ENCODE measurements at regions not wholly inside any gene's neighbourhood (a gene's known extent, or its start where the extent isn't known, plus 50 kb on each side); places are given as distances from the start of the nearest gene placed in this dataset.

- TF ChIP-seq, protein P1, sequence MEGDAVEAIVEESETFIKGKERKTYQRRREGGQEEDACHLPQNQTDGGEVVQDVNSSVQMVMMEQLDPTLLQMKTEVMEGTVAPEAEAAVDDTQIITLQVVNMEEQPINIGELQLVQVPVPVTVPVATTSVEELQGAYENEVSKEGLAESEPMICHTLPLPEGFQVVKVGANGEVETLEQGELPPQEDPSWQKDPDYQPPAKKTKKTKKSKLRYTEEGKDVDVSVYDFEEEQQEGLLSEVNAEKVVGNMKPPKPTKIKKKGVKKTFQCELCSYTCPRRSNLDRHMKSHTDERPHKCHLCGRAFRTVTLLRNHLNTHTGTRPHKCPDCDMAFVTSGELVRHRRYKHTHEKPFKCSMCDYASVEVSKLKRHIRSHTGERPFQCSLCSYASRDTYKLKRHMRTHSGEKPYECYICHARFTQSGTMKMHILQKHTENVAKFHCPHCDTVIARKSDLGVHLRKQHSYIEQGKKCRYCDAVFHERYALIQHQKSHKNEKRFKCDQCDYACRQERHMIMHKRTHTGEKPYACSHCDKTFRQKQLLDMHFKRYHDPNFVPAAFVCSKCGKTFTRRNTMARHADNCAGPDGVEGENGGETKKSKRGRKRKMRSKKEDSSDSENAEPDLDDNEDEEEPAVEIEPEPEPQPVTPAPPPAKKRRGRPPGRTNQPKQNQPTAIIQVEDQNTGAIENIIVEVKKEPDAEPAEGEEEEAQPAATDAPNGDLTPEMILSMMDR (IDR thresholded peaks at IDR 0.05), result no peak
- TF ChIP-seq POLR2A (IDR thresholded peaks at IDR 0.05), result no peak
These were observed 107.2 kb downstream of the DUSP6 start for GRCh38 chr12:89245090-89245489.
